Epithelial cell of proximal tubule (primary cell): ENCODE measurements at regions not wholly inside any gene's neighbourhood (a gene's known extent, or its start where the extent isn't known, plus 50 kb on each side); places are given as distances from the start of the nearest gene placed in this dataset.

ENCODE experiments used
- DNase-seq: peaks from one replicate; pipeline ENCODE4 v3.0.0-alpha.2; 2011; ENCODE audit warnings: low read depth
- H3K4me3 ChIP-seq: 2 replicates; pipeline ENCODE4 v1.5.1; 2011; ENCODE audit warnings: low read depth, mild to moderate bottlenecking, low read length
- CTCF ChIP-seq: conservative IDR thresholded peaks from 2 replicates; pipeline ENCODE4 v1.5.1; 2012; ENCODE audit warnings: low read depth, mild to moderate bottlenecking, low read length

- no peak for TF ChIP-seq CTCF
- H3K4me3 ChIP-seq, result no peak overlapping the region
- no peak for DNase-seq
These were observed 64.8 kb upstream of the HLA-E start for GRCh38 chr6:30424549-30424948.
